K562 (cell line): ENCODE measurements at regions not wholly inside any gene's neighbourhood (a gene's known extent, or its start where the extent isn't known, plus 50 kb on each side); places are given as distances from the start of the nearest gene placed in this dataset.
A peak's percentile ranks its signal among the peaks of the same experiment; 100 is the strongest.

Experiments
- ATAC-seq: fragments of 200-7000 bp; cut with Tn5 transposase; 3 replicates; pipeline ENCODE4 v1.9.1; 2020; ENCODE audit warnings: moderate library complexity
- BruUV-seq: library from RNA; stranded (reverse); fragments of 400-500 nt; replicated peaks from 2 replicates; lab custom pipeline; 2021; lab: Mats Ljungman, UMichigan
- CTCF ChIA-PET: fragments of 300-600 bp; formaldehyde crosslinking; extraction: SDS; loops from one replicate; lab custom pipeline; 2021; ENCODE audit warnings: low intra/inter-chr PET ratio; lab: Yijun Ruan, JAX
- POLR2A ChIA-PET: fragments of 300-600, 350-650 bp; sonication (Branson Sonifier 250); formaldehyde crosslinking; extraction: SDS; loops from one replicate; lab custom pipeline; 2021; ENCODE audit warnings: antibody characterized with exemption, inconsistent platforms; lab: Yijun Ruan, JAX
- DNase-seq, 4 experiments: peaks; one replicate each; pipeline versions ENCODE4 v3.0.0 to v3.0.0-alpha.2; 2011 to 2018; ENCODE audit warnings: low spot score in 3 of 4, mixed read lengths in 3 of 4; ENCODE audit errors: extremely low read depth in 1 of 4
- FAIRE-seq: peaks from 2 replicates; lab custom pipeline; 2011; peaks lifted over from hg19 to GRCh38; lab: Jason Lieb, UNC
- H2AFZ ChIP-seq: 2 replicates; pipeline ENCODE4 v1.6.0; 2011; ENCODE audit warnings: low read depth, low read length, control low read depth, inconsistent platforms
- H3K27ac ChIP-seq: fragments of 200-600 bp; 3 replicates; pipeline ENCODE4 v1.8.0; 2011; ENCODE audit warnings: low read depth, mild to moderate bottlenecking, control low read depth, inconsistent platforms, low read length, moderate library complexity, mixed read lengths; ENCODE audit errors: extremely low read depth
- H3K27me3 ChIP-seq, 2 experiments: fragments of 300-600 bp in 1 of 2; 2 replicates in 1 of 2; 3 replicates in 1 of 2; pipeline versions ENCODE4 v1.6.0 to v1.8.0; 2011; ENCODE audit warnings: inconsistent platforms in 2 of 2, low read length in 2 of 2, mild to moderate bottlenecking in 1 of 2, mixed read lengths in 1 of 2, moderate library complexity in 1 of 2; ENCODE audit not compliant: control insufficient read depth in 2 of 2, insufficient read depth in 2 of 2
- H3K36me3 ChIP-seq: fragments of 300-600 bp; 3 replicates; pipeline ENCODE4 v1.8.0; 2011; ENCODE audit warnings: mild to moderate bottlenecking, low read length, inconsistent platforms; ENCODE audit not compliant: control insufficient read depth, insufficient read depth
- H3K4me1 ChIP-seq, 2 experiments: fragments of 200-600 bp in 1 of 2; replicated peaks in 1 of 2; 2 replicates in 1 of 2; 3 replicates in 1 of 2; pipeline versions ENCODE4 v1.5.1 to v1.8.0; 2011; ENCODE audit warnings: inconsistent platforms in 2 of 2, low read length in 2 of 2, mild to moderate bottlenecking in 1 of 2, mixed read lengths in 1 of 2, moderate library complexity in 1 of 2; ENCODE audit not compliant: control insufficient read depth in 2 of 2, insufficient read depth in 2 of 2
- H3K4me2 ChIP-seq: 2 replicates; pipeline ENCODE4 v1.6.1; 2011; ENCODE audit warnings: low read length, control low read depth, inconsistent platforms, mixed read lengths; ENCODE audit not compliant: insufficient read depth
- H3K4me3 ChIP-seq: fragments of 200-600 bp; sonication (generic), shearing (Covaris generic); 2 replicates; pipeline ENCODE4 v1.5.1; 2016; ENCODE audit warnings: control low read depth, inconsistent platforms
- H3K79me2 ChIP-seq: fragments of 200-600 bp; 3 replicates; pipeline ENCODE4 v1.8.0; 2011; ENCODE audit warnings: low read length, inconsistent platforms; ENCODE audit not compliant: control insufficient read depth, insufficient read depth
- H3K9ac ChIP-seq, 2 experiments: 2 replicates each; pipeline versions ENCODE4 v1.6.0 to v1.6.1; 2011; ENCODE audit warnings: low read depth in 2 of 2, low read length in 2 of 2, control low read depth in 1 of 2, inconsistent platforms in 1 of 2, mild to moderate bottlenecking in 1 of 2, mixed read lengths in 1 of 2; ENCODE audit not compliant: insufficient read depth in 1 of 2
- H3K9me1 ChIP-seq: one replicate; pipeline ENCODE4 v1.6.0; 2011; ENCODE audit warnings: inconsistent platforms, mild to moderate bottlenecking, low read length, moderate library complexity; ENCODE audit not compliant: control insufficient read depth, insufficient read depth
- H3K9me3 ChIP-seq: replicated peaks from 2 replicates; pipeline ENCODE4 v1.5.1; 2011; ENCODE audit warnings: low read depth, low read length, inconsistent platforms; ENCODE audit not compliant: control insufficient read depth, insufficient read depth
- H4K20me1 ChIP-seq: replicated peaks from 2 replicates; pipeline ENCODE4 v1.6.1; 2011; ENCODE audit warnings: low read length, inconsistent platforms, mixed read lengths; ENCODE audit not compliant: control insufficient read depth, insufficient read depth
- ARNT ChIP-seq, 2 experiments: fragments of 450-650 bp; IDR thresholded peaks; 2 replicates each; pipeline ENCODE4 v1.6.1; 2016; ENCODE audit warnings: mild to moderate bottlenecking in 1 of 2
- BCOR ChIP-seq: fragments of 450-650 bp; IDR thresholded peaks from 2 replicates; pipeline ENCODE4 v1.6.1; 2016
- CC2D1A ChIP-seq: fragments of 450-650 bp; IDR thresholded peaks from 2 replicates; pipeline ENCODE4 v1.6.1; 2017; ENCODE audit warnings: mild to moderate bottlenecking
- CXXC5 ChIP-seq: fragments of 250-450 bp; sonication (Bioruptor Pico); IDR thresholded peaks from 2 replicates; pipeline ENCODE4 v1.8.0; 2022; ENCODE audit warnings: inconsistent platforms, mild to moderate bottlenecking, moderate library complexity
- EHMT2 ChIP-seq: fragments of 450-650 bp; IDR thresholded peaks from 2 replicates; pipeline ENCODE4 v1.6.1; 2018; ENCODE audit warnings: antibody characterized with exemption
- NFATC3 ChIP-seq: fragments of 450-650 bp; IDR thresholded peaks from 2 replicates; pipeline ENCODE4 v1.6.1; 2017; ENCODE audit warnings: mild to moderate bottlenecking
- POLR2A ChIP-seq: fragments of 450-650 bp; conservative IDR thresholded peaks from 2 replicates; pipeline ENCODE4 v1.6.1; 2016
- RHOXF2B ChIP-seq: fragments of 250-450 bp; sonication (Bioruptor Pico); conservative IDR thresholded peaks from 2 replicates; pipeline ENCODE4 v1.5.1; 2021
- SRSF7 ChIP-seq: fragments of 200-400 bp; formaldehyde crosslinking; optimal IDR thresholded peaks from 2 replicates; pipeline ENCODE3; 2017; ENCODE audit warnings: mild to moderate bottlenecking, low read depth, low read length
- ZNF24 ChIP-seq: fragments of 450-650 bp; IDR thresholded peaks from 2 replicates; pipeline ENCODE4 v1.6.1; 2016
- ZNF695 ChIP-seq: fragments of 450-650 bp; formaldehyde crosslinking; IDR thresholded peaks from 2 replicates; pipeline ENCODE4 v1.4.0; 2020; ENCODE audit warnings: mild to moderate bottlenecking, moderate library complexity
- ZNF785 ChIP-seq: fragments of 250-450 bp; sonication (Bioruptor Pico); IDR thresholded peaks from 2 replicates; pipeline ENCODE4 v1.4.0; 2020; ENCODE audit warnings: mild to moderate bottlenecking
- WGBS: fragments of 100-300 bp; shearing (Covaris generic); methylation state at CpG from one replicate; pipeline ENCODE4 v1.1.6; 2016; ENCODE audit warnings: low coverage, mixed read lengths; ENCODE audit not compliant: insufficient coverage; ENCODE audit errors: missing lambda C conversion rate; 5-methylcytosine and 5-hydroxymethylcytosine counted together
- in situ Hi-C: fragments of 300-500 bp; cut with MboI; formaldehyde crosslinking; loops from 4 replicates; pipeline ENCODE4 v1.15.0; 2018; ENCODE audit warnings: inconsistent platforms, mixed read lengths
- intact Hi-C: fragments of 100-400 bp; cut with micrococcal nuclease; formaldehyde crosslinking; loops from 2 replicates; pipeline ENCODE4 v1.14.2; 2022
- TF ChIP-seq, protein P1 (sequence below): sonication (generic); formaldehyde crosslinking; IDR thresholded peaks from 2 replicates; pipeline ENCODE4 v1.8.1; 2023; ENCODE audit warnings: mild to moderate bottlenecking, missing genetic modification reagents
- TF ChIP-seq, protein P2 (sequence below), 2 experiments: fragments of 450-650 bp; formaldehyde crosslinking in 1 of 2; IDR thresholded peaks; 2 replicates each; pipeline versions ENCODE4 v1.4.0 to v1.6.1; 2014 to 2020; ENCODE audit warnings: mild to moderate bottlenecking in 2 of 2, borderline replicate concordance in 1 of 2, low read depth in 1 of 2

DNA sequence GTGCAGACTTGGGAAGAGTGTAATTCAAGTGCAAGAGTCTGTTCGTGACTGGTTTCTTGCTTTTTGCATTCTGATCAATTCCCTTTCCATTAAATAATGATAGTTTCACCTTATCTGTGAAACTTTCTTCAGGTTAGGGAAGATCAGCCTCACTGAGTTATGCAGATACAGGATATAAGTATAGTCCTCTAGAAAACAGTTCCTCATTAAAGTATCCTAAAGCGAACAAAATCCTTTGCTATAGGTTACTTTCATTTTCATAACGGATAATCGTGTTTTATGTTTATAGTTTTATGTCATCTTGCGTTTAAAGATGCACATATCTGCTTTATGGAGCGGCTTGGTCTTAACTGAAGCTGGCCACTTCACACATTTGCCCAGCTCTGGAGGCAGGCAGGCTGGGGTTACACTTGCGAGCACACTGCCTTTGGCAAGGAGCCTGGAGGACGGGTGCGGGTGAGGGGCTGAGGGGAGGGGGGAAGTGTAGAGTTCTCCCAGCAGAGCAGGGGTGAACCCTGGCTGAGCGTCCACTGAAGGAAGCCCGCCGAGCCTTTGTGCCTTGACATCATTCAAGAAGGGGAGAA lies 123.5 kb upstream of the IFNGR1 start:
- H4K20me1 ChIP-seq, result no peaks in the 10 kb centered on the region
- FAIRE-seq (no peak), ATAC-seq (no peak), DNase-seq (peak in 1 of 4 experiments; percentile 11)
- H3K4me3 ChIP-seq, result no peak overlapping the region
- H2AFZ ChIP-seq, result no peak overlapping the region
- H3K4me1 ChIP-seq, result no peaks in the 10 kb centered on the region
- H3K4me2 ChIP-seq, result no peak overlapping the region
- no peak for TF ChIP-seq POLR2A
- TF ChIP-seq CXXC5 (CRISPR knock-in tag), result no peak
- TF ChIP-seq EHMT2, result no peak
- no peak for TF ChIP-seq CC2D1A
- TF ChIP-seq ARNT (IDR thresholded peaks at IDR 0.05), result no peak
- no peak for TF ChIP-seq SRSF7
- no peak for TF ChIP-seq RHOXF2B (CRISPR knock-in tag)
- TF ChIP-seq, protein P1, sequence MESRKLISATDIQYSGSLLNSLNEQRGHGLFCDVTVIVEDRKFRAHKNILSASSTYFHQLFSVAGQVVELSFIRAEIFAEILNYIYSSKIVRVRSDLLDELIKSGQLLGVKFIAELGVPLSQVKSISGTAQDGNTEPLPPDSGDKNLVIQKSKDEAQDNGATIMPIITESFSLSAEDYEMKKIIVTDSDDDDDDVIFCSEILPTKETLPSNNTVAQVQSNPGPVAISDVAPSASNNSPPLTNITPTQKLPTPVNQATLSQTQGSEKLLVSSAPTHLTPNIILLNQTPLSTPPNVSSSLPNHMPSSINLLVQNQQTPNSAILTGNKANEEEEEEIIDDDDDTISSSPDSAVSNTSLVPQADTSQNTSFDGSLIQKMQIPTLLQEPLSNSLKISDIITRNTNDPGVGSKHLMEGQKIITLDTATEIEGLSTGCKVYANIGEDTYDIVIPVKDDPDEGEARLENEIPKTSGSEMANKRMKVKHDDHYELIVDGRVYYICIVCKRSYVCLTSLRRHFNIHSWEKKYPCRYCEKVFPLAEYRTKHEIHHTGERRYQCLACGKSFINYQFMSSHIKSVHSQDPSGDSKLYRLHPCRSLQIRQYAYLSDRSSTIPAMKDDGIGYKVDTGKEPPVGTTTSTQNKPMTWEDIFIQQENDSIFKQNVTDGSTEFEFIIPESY (CRISPR knock-in tag), result no peak
- no peak for TF ChIP-seq ZNF785 (CRISPR knock-in tag)
- no peak for TF ChIP-seq NFATC3
- no peak for TF ChIP-seq BCOR
- no peak for TF ChIP-seq ZNF24
- no peak for TF ChIP-seq ZNF695 (CRISPR knock-in tag)
- TF ChIP-seq, protein P2, sequence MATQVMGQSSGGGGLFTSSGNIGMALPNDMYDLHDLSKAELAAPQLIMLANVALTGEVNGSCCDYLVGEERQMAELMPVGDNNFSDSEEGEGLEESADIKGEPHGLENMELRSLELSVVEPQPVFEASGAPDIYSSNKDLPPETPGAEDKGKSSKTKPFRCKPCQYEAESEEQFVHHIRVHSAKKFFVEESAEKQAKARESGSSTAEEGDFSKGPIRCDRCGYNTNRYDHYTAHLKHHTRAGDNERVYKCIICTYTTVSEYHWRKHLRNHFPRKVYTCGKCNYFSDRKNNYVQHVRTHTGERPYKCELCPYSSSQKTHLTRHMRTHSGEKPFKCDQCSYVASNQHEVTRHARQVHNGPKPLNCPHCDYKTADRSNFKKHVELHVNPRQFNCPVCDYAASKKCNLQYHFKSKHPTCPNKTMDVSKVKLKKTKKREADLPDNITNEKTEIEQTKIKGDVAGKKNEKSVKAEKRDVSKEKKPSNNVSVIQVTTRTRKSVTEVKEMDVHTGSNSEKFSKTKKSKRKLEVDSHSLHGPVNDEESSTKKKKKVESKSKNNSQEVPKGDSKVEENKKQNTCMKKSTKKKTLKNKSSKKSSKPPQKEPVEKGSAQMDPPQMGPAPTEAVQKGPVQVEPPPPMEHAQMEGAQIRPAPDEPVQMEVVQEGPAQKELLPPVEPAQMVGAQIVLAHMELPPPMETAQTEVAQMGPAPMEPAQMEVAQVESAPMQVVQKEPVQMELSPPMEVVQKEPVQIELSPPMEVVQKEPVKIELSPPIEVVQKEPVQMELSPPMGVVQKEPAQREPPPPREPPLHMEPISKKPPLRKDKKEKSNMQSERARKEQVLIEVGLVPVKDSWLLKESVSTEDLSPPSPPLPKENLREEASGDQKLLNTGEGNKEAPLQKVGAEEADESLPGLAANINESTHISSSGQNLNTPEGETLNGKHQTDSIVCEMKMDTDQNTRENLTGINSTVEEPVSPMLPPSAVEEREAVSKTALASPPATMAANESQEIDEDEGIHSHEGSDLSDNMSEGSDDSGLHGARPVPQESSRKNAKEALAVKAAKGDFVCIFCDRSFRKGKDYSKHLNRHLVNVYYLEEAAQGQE (IDR thresholded peaks at IDR 0.05; ENCODE audit: borderline replicate concordance), result no peak
- TF ChIP-seq, protein P2 (CRISPR knock-in tag; IDR thresholded peaks at IDR 0.05; ENCODE audit: low read depth), result no peak
- in situ Hi-C loops, result no loop called here
- intact Hi-C loops, result no loop called here
- no peaks in the 10 kb centered on the region for H3K36me3 ChIP-seq
- ChIA-PET POLR2A (no interaction called here), CTCF (no interaction called here)
- H3K27me3 ChIP-seq, result peaks cover 0 to 17% of the 10 kb centered on the region in 2 experiments; a peak in 3 of 5 replicates
- H3K9ac ChIP-seq, result no peak overlapping the region
- H3K9me1 ChIP-seq, result no peaks in the 10 kb centered on the region
- no peak overlapping the region for H3K27ac ChIP-seq
- no peaks in the 10 kb centered on the region for H3K9me3 ChIP-seq
- 8% methylated on average over 11 of the region's 12 CpGs for WGBS
- no TSS peak for BruUV-seq
- H3K79me2 ChIP-seq, result no peaks in the 10 kb centered on the region
